Peyer's patch (tissue), 4 donors: ENCODE measurements at regions not wholly inside any gene's neighbourhood (a gene's known extent, or its start where the extent isn't known, plus 50 kb on each side); places are given as distances from the start of the nearest gene placed in this dataset.

ENCODE experiments used
- CTCF ChIP-seq, 6 experiments: fragments of 450-650 bp in 4 of 6; fragments of 200-600 bp in 2 of 6; sonication (generic) in 1 of 6; IDR thresholded peaks; one replicate each; pipeline ENCODE4 v1.5.1; 2017 to 2019; ENCODE audit warnings: antibody characterized with exemption in 6 of 6, mild to moderate bottlenecking in 3 of 6, moderate library complexity in 1 of 6
- POLR2A ChIP-seq, 2 donors: fragments of 450-650 bp; IDR thresholded peaks; one replicate each; pipeline ENCODE4 v1.5.1; 2017; ENCODE audit warnings: antibody characterized with exemption in 2 of 2, mild to moderate bottlenecking in 2 of 2, moderate library complexity in 2 of 2

GRCh38 chr16:60217787-60218186, 1483.7 kb upstream of the GOT2 start:
- no peak for TF ChIP-seq CTCF (IDR thresholded peaks at IDR 0.05)
- no peak for TF ChIP-seq POLR2A (IDR thresholded peaks at IDR 0.05)
